GM19240 (cell line): ENCODE measurements at regions not wholly inside any gene's neighbourhood (a gene's known extent, or its start where the extent isn't known, plus 50 kb on each side); places are given as distances from the start of the nearest gene placed in this dataset.
"Not testable (repeated sequence)": the region's sequence is repeated elsewhere in the genome, so short reads cannot be mapped to it uniquely, and the experiment has no call there.

Experiments
- DNase-seq: peaks from one replicate; pipeline ENCODE4 v3.0.0; 2011; ENCODE audit warnings: low spot score; ENCODE audit not compliant: insufficient read length

GRCh38 chr3:72660270-72661114 is 187.8 kb downstream of the SHQ1 start:
- no peak for DNase-seq

GRCh38 chr3:72659596-72659995 is 188.6 kb downstream of the SHQ1 start:
- no peak for DNase-seq

GRCh38 chr3:72659188-72659587 is 189.1 kb downstream of the SHQ1 start:
- DNase-seq: no peak

GRCh38 chr3:72658466-72659100 is 189.7 kb downstream of the SHQ1 start:
- DNase-seq: no peak

GRCh38 chr3:72657666-72658065 is 190.6 kb downstream of the SHQ1 start:
- DNase-seq: no peak

- no peak for DNase-seq
Measured at GRCh38 chr3:72655723-72656122, 192.5 kb downstream of the SHQ1 start.

- no peak for DNase-seq
Measured at GRCh38 chr3:72655131-72655551, 193.1 kb downstream of the SHQ1 start.

- no peak for DNase-seq
Measured at GRCh38 chr3:72652395-72652794, 195.8 kb downstream of the SHQ1 start.

DNA sequence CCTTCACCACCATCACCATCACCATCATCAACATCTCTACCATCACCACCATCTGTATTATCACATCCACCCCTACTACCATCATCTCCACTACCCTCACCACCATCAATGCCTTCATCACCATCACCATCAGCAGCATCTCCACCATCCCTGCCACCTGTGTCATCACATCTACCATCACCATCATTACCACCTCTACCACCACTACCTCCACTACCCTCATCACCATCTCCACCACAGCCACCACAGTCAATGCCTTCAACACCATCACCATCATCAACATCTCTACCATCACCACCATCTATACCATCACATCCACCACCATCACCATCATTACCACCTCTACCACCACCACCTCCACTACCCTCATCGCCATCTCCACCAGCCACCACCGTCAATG is 196.7 kb downstream of the SHQ1 start:
- DNase-seq: no peak

GRCh38 chr3:72646263-72646662 is 202.0 kb downstream of the SHQ1 start:
- DNase-seq: no peak

- not testable (repeated sequence) for DNase-seq
Measured at GRCh38 chr3:72643635-72644034, 204.6 kb downstream of the SHQ1 start.

GRCh38 chr3:72641684-72642083 is 206.6 kb downstream of the SHQ1 start:
- no peak for DNase-seq

DNA sequence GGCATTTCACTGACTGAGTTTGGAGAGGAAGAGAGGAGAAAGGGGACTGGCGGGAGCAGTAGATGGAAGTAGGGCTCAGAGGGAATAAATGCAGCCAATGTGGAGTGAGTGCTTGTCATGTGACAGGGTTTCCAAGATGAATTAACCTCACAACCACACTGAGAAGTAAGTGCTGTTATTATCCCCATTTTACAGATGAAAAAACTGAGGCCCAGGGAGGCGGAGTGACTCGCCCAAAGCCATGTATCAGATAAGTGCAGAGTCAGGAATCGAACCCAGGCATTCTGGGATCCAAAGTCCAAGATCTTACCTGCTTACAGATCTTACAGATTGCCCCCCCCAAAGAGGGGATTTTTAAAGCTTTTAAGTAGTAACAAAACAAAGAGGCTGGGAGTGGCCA is 207.2 kb downstream of the SHQ1 start:
- no peak for DNase-seq

DNA sequence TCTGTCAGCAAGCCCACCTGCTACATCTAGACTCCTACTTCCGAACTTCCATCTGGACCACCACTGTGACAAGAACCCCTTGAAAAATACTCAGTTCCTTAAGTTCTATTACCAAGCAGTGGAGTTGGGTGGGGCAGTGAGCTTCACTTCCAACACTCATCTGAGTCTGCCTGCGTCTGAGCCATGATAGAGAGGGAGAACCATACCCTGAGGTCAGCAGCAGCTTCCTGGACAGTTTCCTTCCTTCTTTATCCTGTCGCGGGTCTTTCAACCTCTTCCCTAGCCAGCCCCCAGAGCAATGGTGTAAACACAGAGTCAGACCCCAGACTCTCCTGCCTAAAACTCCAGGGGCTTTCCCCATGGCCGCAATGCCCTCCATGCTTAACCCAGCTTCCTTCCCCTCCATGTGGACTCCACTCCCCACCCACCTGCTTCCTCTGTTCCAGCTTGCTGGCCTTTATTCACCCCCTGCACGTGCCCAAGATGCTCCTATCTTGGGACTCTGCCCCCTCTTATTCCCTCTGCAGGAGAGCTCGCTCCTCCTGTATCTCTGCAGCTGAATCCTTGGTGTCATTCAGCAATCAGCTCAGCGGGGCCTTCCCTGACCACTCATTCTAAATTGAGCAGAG is 211.2 kb downstream of the SHQ1 start:
- DNase-seq: no peak

GRCh38 chr3:72635551-72635950 is 212.7 kb downstream of the SHQ1 start:
- no peak for DNase-seq

- DNase-seq: no peak
Measured at GRCh38 chr3:72634128-72634527, 214.1 kb downstream of the SHQ1 start.

DNA sequence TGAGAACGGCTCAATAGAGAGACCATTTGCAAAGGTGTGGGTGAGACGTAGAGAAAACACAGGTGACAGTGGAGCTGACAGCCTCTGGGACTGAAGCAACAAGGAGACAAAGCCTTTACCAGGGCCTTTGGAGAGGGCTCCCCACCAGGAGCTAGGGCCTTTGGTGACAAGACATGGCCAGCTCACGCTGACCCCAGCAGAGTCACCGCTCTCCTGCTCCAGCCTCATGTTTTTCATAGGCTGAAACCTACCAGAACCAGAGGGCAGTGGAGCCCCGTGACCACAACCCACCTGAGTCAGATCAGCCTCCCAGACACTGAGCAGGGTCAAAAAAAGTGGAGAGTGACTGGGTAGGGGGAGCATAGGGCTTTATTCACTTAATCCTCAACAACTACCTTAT is 214.7 kb downstream of the SHQ1 start:
- no peak for DNase-seq

GRCh38 chr3:72633121-72633520 is 215.1 kb downstream of the SHQ1 start:
- DNase-seq: no peak

GRCh38 chr3:72632129-72632528 is 216.1 kb downstream of the SHQ1 start:
- DNase-seq: no peak

GRCh38 chr3:72630969-72631344 is 217.3 kb downstream of the SHQ1 start:
- no peak for DNase-seq

DNA sequence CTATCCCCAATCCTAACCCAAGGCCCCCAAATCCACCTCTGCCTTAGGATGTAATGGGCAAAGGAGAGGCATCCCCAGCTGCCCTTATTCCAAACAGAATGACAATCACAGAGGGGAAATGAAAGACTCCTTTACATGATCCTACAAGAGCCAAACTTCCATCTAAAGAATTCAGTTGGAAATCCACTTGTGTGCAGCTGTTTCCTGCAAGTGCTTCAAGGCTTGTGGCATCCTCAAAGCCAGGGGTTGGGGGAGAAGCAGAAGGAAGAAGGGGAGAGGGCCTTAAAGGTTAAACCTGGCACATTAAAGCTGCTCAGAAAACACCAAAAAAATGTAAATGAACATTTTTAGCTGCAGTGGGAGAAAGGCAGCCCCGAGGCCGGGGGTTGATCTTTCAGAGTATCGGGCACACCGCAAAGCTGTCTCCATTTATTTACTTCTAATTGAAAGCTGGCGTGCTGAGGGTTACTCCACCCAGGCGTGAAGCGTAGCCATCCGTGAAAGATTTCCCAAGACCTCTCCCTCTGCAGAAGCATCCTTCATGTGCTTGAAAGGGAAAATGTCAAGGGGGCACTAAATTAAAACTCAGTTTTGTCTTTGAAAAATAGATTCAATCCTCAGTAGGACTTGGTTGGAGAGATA is 217.8 kb downstream of the SHQ1 start:
- DNase-seq: no peak

DNA sequence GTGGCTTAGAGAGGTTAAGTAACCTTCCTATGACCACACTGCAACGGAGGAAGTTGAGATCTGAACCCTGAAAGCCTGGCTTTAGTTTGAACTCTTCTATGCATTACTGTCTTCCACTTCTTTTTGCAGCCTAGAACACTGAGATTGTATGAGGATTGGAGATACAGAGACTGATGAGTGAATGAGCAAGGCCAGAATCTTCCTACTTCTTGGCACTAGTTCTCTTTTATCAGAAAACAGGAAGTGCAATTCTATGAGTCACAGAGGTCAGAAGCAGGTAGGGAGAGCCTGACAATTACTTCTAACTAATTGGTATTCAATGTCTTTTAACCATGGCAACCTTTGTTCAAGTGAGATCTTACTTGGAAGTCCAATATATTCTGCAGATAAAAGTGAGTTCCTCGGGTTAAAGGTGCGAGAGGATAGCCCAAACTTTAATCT is 219.0 kb downstream of the SHQ1 start:
- no peak for DNase-seq
